Thyroid gland (tissue), 4 donors: ENCODE measurements at regions not wholly inside any gene's neighbourhood (a gene's known extent, or its start where the extent isn't known, plus 50 kb on each side); places are given as distances from the start of the nearest gene placed in this dataset.

ENCODE experiments used
- DNase-seq, 2 donors: peaks; one replicate each; pipeline ENCODE4 v3.0.0-alpha.2; 2019
- H3K27ac ChIP-seq, 3 donors: fragments of 200-600 bp; sonication (generic); 1 replicate in 2 of 3; 2 replicates in 1 of 3; pipeline ENCODE4 v1.5.1; 2016 to 2019; ENCODE audit warnings: mild to moderate bottlenecking in 1 of 3, moderate library complexity in 1 of 3
- H3K27me3 ChIP-seq: fragments of 200-600 bp; sonication (generic); one replicate; pipeline ENCODE4 v1.5.1; 2019
- H3K36me3 ChIP-seq, 2 donors: fragments of 200-600 bp; sonication (generic); one replicate each; pipeline ENCODE4 v1.5.1; 2016 to 2019
- H3K4me1 ChIP-seq, 2 donors: fragments of 200-600 bp; sonication (generic); one replicate each; pipeline ENCODE4 v1.5.1; 2017 to 2019
- H3K4me3 ChIP-seq, 3 donors: fragments of 200-600 bp; sonication (generic); replicated peaks in 1 of 3; 1 replicate in 2 of 3; 2 replicates in 1 of 3; pipeline ENCODE4 v1.5.1; 2016; ENCODE audit warnings: mild to moderate bottlenecking in 1 of 3
- H3K9me3 ChIP-seq: fragments of 200-600 bp; sonication (generic); one replicate; pipeline ENCODE4 v1.5.1; 2017
- CTCF ChIP-seq, 6 experiments: fragments of 200-600 bp in 3 of 6; fragments of 450-650 bp in 3 of 6; sonication (generic) in 3 of 6; IDR thresholded peaks; one replicate each; pipeline ENCODE4 v1.5.1; 2016 to 2019; ENCODE audit warnings: antibody characterized with exemption in 6 of 6, mild to moderate bottlenecking in 2 of 6, inconsistent platforms in 1 of 6, moderate library complexity in 1 of 6
- POLR2A ChIP-seq, 2 donors: fragments of 450-650 bp; IDR thresholded peaks; one replicate each; pipeline ENCODE4 v1.6.1; 2017; ENCODE audit warnings: antibody characterized with exemption in 2 of 2, mild to moderate bottlenecking in 2 of 2, moderate library complexity in 1 of 2
- WGBS, 2 donors: methylation state at CpG; one replicate each; pipeline ENCODE4 v1.1.5; 2017; 5-methylcytosine and 5-hydroxymethylcytosine counted together
- intact Hi-C: fragments of 100-400 bp; cut with DNase I; formaldehyde crosslinking; loops from one replicate; pipeline ENCODE4 v1.15.1; 2023

- TF ChIP-seq POLR2A (IDR thresholded peaks at IDR 0.05) (no peak), CTCF (IDR thresholded peaks at IDR 0.05) (no peak)
- 81 to 86% methylated on average over 9 of the region's 9 CpGs for WGBS, 2 donors
- Histone ChIP-seq H3K27ac (no peak overlapping the region), H3K36me3 (no peaks in the 10 kb centered on the region), H3K27me3 (no peaks in the 10 kb centered on the region), H3K4me3 (no peak overlapping the region), H3K4me1 (no peaks in the 10 kb centered on the region), H3K9me3 (no peaks in the 10 kb centered on the region)
- intact Hi-C loops: loop anchor here (5.0 kb wide), 2 partner anchors 934 to 989 kb away; no protein-coding TSS in a partner anchor
- DNase-seq: no peak
Observed at GRCh38 chr1:14113271-14113670, 413.3 kb downstream of the PRDM2 start.

GRCh38 chr1:14113841-14114567, 414.0 kb downstream of the PRDM2 start:
- no peaks in the 10 kb centered on the region for H3K9me3 ChIP-seq
- DNase-seq: peak; percentile 73 to 81

DNA sequence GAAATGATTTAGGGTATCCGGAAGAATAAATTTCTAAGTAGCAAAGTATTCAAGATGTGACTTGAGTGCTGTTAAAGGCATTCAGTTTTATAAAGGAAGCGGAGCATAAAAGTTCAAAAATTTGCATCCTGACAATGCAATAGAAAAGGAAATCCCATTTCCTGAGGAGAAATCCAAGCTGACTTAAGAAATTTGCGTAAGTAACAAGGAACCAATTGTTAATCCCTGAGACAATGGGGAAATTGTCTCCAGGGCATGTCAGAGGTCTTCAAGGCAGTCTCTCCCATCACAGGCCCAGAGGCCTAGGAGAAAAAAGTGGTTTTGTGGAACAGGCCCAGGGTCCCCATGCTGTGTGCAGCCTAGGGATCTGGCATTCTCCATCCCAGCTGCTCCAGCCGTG, 416.0 kb downstream of the PRDM2 start:
- DNase-seq: no peak

More at GRCh38 chr1:14113841-14114567, 414.0 kb downstream of the PRDM2 start:
- no peak overlapping the region for H3K27ac ChIP-seq
- no peaks in the 10 kb centered on the region for H3K4me1 ChIP-seq
- H3K27me3 ChIP-seq: no peaks in the 10 kb centered on the region
- TF ChIP-seq CTCF (IDR thresholded peaks at IDR 0.05) (peak; percentile 38 to 85 (median 75)), POLR2A (IDR thresholded peaks at IDR 0.05) (no peak)
- intact Hi-C loops: loop anchor here (5.0 kb wide), 2 partner anchors 933 to 988 kb away; no protein-coding TSS in a partner anchor
- H3K4me3 ChIP-seq: no peak overlapping the region
- WGBS, 2 donors: 50 to 57% methylated on average over 10 to 13 of the region's 15 CpGs
- no peaks in the 10 kb centered on the region for H3K36me3 ChIP-seq

DNA sequence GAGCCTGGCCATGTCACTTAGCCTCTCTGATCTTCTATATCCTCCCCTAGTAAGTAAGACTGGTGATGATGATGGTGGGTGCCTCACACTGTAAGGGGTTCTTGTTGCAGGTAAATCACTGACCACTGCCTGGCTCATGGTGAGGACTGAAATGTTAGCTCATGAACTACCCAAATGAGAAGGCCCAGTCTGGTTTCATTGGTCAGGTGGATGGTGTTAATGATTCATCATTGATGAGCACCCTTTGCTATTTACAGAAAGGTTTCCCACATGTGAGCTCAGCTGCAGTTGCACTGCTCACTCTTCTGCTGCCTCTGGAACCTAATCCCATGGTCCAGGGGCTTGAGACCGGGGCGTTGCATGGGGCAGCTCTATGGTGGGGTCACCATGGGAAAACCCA, 417.7 kb downstream of the PRDM2 start:
- intact Hi-C loops: no loop called here
- no peak for TF ChIP-seq CTCF (IDR thresholded peaks at IDR 0.05)
- TF ChIP-seq POLR2A (IDR thresholded peaks at IDR 0.05): no peak
- WGBS, 2 donors: 84 to 91% methylated on average over 2 of the region's 2 CpGs

More for the DNA sequence above, 416.0 kb downstream of the PRDM2 start:
- no peaks in the 10 kb centered on the region for H3K27me3 ChIP-seq
- intact Hi-C loops: no loop called here
- H3K36me3 ChIP-seq: no peaks in the 10 kb centered on the region
- 84 to 90% methylated on average over 4 of the region's 4 CpGs for WGBS, 2 donors
- no peak for TF ChIP-seq CTCF (IDR thresholded peaks at IDR 0.05)
- TF ChIP-seq POLR2A (IDR thresholded peaks at IDR 0.05): no peak
- no peaks in the 10 kb centered on the region for H3K9me3 ChIP-seq
- H3K4me1 ChIP-seq: no peaks in the 10 kb centered on the region
- H3K4me3 ChIP-seq: no peak overlapping the region
- no peak overlapping the region for H3K27ac ChIP-seq

DNA sequence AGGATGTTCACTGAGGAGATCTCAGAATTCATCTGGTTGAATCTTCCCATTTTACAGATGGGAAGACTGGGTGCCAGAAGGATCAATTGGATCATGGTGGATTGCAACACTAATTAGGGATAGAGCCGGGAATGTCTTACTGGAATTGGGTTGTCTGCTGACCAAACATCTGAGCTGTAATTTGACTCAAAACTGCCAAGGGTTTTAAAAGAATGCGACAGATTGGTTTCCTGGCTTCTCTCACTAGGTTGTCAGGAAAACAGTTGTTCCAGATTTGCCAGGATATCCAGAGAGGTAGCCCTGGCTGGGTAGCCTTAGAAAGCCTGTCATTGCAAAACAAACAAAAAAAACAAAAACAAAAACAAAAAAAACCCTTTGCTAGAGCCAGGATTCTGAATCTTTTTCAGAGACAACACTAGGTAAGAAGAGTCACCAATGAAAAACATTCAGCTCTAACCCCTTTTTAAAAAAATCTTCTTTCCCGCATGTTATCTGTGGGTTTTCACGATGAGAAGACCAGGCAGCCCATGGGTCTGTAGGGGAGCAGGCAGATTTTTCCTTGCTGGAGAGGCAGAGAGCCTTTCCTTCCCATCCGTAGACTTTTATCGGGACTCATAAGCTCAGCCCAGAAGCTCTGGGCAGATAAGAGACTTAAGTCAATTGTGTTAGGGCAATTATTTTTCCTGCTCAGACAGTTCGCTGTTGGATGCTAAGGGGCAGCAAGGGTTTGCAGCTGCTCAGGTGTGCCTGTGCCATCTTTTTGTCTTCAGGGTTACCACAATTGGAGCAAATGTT, 418.9 kb downstream of the PRDM2 start:
- no peak for DNase-seq
- H3K27me3 ChIP-seq: no peaks in the 10 kb centered on the region
- H3K36me3 ChIP-seq: no peaks in the 10 kb centered on the region
- no peak overlapping the region for H3K27ac ChIP-seq
- WGBS, 2 donors: 73 to 80% methylated on average over 7 of the region's 7 CpGs
- intact Hi-C loops: no loop called here
- H3K4me3 ChIP-seq: no peak overlapping the region
- TF ChIP-seq POLR2A (IDR thresholded peaks at IDR 0.05): no peak
- TF ChIP-seq CTCF (IDR thresholded peaks at IDR 0.05): no peak
- no peaks in the 10 kb centered on the region for H3K4me1 ChIP-seq
- H3K9me3 ChIP-seq: no peaks in the 10 kb centered on the region

More for the DNA sequence above, 417.7 kb downstream of the PRDM2 start:
- no peak overlapping the region for H3K4me3 ChIP-seq
- DNase-seq: no peak
- H3K27ac ChIP-seq: no peak overlapping the region
- no peaks in the 10 kb centered on the region for H3K4me1 ChIP-seq
- H3K9me3 ChIP-seq: no peaks in the 10 kb centered on the region
- no peaks in the 10 kb centered on the region for H3K27me3 ChIP-seq
- H3K36me3 ChIP-seq: no peaks in the 10 kb centered on the region
